Neural progenitor cell (in vitro differentiated cells): ENCODE measurements at regions not wholly inside any gene's neighbourhood (a gene's known extent, or its start where the extent isn't known, plus 50 kb on each side); places are given as distances from the start of the nearest gene placed in this dataset.

Experiments used
- CTCF ChIP-seq: fragments of 200-600 bp; sonication (generic); IDR thresholded peaks from 2 replicates; pipeline ENCODE4 v1.5.1; 2017; ENCODE audit warnings: antibody characterized with exemption, mild to moderate bottlenecking
- EZH2 ChIP-seq: fragments of 200-600 bp; sonication (generic); IDR thresholded peaks from 2 replicates; pipeline ENCODE4 v1.6.1; 2017; ENCODE audit warnings: antibody characterized with exemption, mild to moderate bottlenecking, moderate library complexity
- EZH2phosphoT487 ChIP-seq: fragments of 200-600 bp; sonication (generic); IDR thresholded peaks from 2 replicates; pipeline ENCODE4 v1.6.1; 2017; ENCODE audit warnings: antibody characterized with exemption

DNA sequence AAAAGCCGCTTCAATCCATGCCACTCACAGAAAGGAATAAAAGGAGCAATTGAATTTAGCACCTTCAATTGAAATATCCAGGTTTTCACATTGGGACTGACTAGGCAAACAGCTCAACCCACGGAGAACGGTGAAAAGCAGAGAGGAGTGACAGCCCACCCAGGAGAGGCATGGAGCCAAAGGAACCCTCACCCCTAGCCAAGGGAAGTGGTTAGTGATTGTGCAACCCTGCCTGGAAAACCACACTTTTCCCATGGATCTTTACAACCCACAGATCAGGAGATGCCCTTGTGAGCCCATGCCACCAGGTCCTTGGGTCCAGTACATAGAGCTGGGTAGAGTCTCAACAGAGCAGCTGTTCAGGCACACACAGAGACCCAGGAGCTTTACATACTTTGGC lies 911.8 kb downstream of the EPHA7 start:
- TF ChIP-seq CTCF (no peak), EZH2 (no peak), EZH2phosphoT487 (no peak)
